Suprapubic skin (tissue), 4 donors: ENCODE measurements at regions not wholly inside any gene's neighbourhood (a gene's known extent, or its start where the extent isn't known, plus 50 kb on each side); places are given as distances from the start of the nearest gene placed in this dataset.
A peak's percentile ranks its signal among the peaks of the same experiment; 100 is the strongest.

ENCODE experiments used
- DNase-seq, 2 donors: peaks; one replicate each; pipeline ENCODE4 v3.0.0-alpha.2; 2019; ENCODE audit warnings: low spot score in 2 of 2
- H3K27ac ChIP-seq: fragments of 200-600 bp; sonication (generic); one replicate; pipeline ENCODE4 v1.5.1; 2019
- H3K27me3 ChIP-seq: fragments of 200-600 bp; sonication (generic); one replicate; pipeline ENCODE4 v1.5.1; 2019
- H3K36me3 ChIP-seq: fragments of 200-600 bp; sonication (generic); one replicate; pipeline ENCODE4 v1.5.1; 2019
- H3K4me1 ChIP-seq: fragments of 200-600 bp; sonication (generic); one replicate; pipeline ENCODE4 v1.5.1; 2019
- H3K4me3 ChIP-seq: fragments of 200-600 bp; sonication (generic); one replicate; pipeline ENCODE4 v1.5.1; 2019; ENCODE audit warnings: mild to moderate bottlenecking
- H3K9me3 ChIP-seq: fragments of 200-600 bp; sonication (generic); one replicate; pipeline ENCODE4 v1.5.1; 2019
- EP300 ChIP-seq: sonication (generic); formaldehyde crosslinking; IDR thresholded peaks from one replicate; pipeline ENCODE4 v1.6.1; 2017; ENCODE audit warnings: antibody characterized with exemption
- POLR2A ChIP-seq, 2 donors: fragments of 450-650 bp; IDR thresholded peaks; one replicate each; pipeline ENCODE4 v1.6.1; 2017; ENCODE audit warnings: antibody characterized with exemption in 2 of 2, mild to moderate bottlenecking in 2 of 2, moderate library complexity in 2 of 2
- POLR2AphosphoS5 ChIP-seq, 3 donors: sonication (generic); formaldehyde crosslinking; IDR thresholded peaks; one replicate each; pipeline ENCODE4 v1.6.1; 2017; ENCODE audit warnings: antibody characterized with exemption in 3 of 3
- WGBS: methylation state at CpG from one replicate; pipeline ENCODE4 v1.1.5; 2018; 5-methylcytosine and 5-hydroxymethylcytosine counted together
- TF ChIP-seq, protein P1 (sequence below), 2 donors: fragments of 200-600 bp in 1 of 2; fragments of 450-650 bp in 1 of 2; sonication (generic) in 1 of 2; IDR thresholded peaks; one replicate each; pipeline ENCODE4 v1.5.1; 2016 to 2019; ENCODE audit warnings: antibody characterized with exemption in 2 of 2, mild to moderate bottlenecking in 1 of 2, moderate library complexity in 1 of 2

DNA sequence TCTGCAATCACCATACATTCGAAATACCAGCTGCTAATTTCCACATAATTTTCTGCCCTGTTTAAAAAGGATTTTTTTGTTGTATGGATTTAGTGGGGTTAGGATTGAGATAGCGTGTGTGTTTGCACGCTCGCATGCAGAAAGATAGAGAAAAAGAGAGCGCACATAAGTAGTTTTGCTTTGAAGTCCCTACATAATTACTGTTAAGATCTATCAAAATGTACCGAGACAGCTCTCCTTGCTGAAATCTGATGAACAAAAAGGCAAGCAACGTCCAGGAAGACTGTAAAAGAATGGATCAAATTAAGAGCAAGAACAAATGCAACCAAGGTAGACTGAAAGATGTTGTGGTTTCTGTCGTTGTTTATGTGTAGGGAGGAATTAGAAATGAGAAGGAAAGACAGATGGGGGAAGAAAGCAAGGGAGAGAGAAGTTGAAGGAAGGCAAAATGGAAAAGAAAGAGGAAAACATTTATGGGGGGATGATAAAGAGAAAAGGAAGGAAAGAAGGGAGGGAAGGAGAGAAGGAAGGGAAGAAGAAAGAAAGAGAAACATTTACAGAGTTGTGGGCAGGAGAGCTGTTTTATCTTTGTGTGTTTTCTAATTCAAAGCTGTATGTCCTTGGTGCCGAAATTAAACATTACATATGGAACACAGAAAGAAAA is 522.3 kb downstream of the MED13L start:
- WGBS: 79% methylated on average over 9 of the region's 9 CpGs
- no peaks in the 10 kb centered on the region for H3K9me3 ChIP-seq
- H3K36me3 ChIP-seq: no peaks in the 10 kb centered on the region
- no peak for DNase-seq
- TF ChIP-seq POLR2AphosphoS5 (IDR thresholded peaks at IDR 0.05) (no peak), POLR2A (IDR thresholded peaks at IDR 0.05) (no peak), EP300 (no peak)
- H3K27me3 ChIP-seq: peaks cover 11% of the 10 kb centered on the region
- no peak overlapping the region for H3K27ac ChIP-seq
- no peak overlapping the region for H3K4me3 ChIP-seq
- H3K4me1 ChIP-seq: peaks cover 4% of the 10 kb centered on the region

DNA sequence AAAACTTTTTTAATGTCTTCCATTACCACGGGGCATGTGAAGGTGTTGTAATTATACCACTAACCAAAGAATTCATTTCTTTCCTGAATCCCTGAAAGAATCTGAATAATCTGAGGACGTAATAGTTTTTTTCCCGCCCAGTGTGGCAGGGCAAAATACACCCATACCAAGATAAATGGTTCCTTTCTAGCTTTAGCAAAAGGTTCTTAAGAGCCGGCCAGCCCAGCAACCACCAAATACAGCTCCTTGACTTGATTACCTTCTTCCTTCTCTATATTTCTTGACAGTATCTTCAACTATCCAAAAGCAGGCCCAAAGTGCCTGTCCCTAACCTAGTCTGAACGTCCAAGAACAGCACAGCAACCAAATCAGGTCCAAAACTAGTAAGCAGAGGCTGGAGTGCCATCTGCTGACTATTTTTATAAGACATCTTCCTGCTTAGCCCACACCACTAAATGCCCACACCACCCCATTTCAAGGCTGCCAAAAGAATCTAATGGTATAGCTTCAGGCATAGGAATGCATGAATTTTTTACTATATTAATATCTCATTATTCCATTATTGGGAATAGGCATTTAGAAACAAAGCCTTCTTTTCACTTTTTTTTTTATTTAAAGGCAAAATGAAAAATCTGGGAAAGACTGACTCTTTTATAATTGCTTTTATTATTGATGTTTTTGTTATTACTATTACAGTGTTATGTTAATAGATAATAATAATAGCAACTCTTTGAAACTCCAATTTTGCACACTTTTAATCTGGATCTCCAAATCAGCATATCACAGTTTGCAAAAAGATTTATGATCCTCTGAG is 524.4 kb downstream of the MED13L start:
- WGBS: 56% methylated on average over 5 of the region's 5 CpGs
- Histone ChIP-seq H3K27me3 (peaks cover 11% of the 10 kb centered on the region), H3K27ac (no peak overlapping the region), H3K9me3 (no peaks in the 10 kb centered on the region), H3K4me3 (no peak overlapping the region), H3K4me1 (peaks cover 16% of the 10 kb centered on the region), H3K36me3 (no peaks in the 10 kb centered on the region)
- TF ChIP-seq, protein P1, sequence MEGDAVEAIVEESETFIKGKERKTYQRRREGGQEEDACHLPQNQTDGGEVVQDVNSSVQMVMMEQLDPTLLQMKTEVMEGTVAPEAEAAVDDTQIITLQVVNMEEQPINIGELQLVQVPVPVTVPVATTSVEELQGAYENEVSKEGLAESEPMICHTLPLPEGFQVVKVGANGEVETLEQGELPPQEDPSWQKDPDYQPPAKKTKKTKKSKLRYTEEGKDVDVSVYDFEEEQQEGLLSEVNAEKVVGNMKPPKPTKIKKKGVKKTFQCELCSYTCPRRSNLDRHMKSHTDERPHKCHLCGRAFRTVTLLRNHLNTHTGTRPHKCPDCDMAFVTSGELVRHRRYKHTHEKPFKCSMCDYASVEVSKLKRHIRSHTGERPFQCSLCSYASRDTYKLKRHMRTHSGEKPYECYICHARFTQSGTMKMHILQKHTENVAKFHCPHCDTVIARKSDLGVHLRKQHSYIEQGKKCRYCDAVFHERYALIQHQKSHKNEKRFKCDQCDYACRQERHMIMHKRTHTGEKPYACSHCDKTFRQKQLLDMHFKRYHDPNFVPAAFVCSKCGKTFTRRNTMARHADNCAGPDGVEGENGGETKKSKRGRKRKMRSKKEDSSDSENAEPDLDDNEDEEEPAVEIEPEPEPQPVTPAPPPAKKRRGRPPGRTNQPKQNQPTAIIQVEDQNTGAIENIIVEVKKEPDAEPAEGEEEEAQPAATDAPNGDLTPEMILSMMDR (IDR thresholded peaks at IDR 0.05): peak in 1 of 2 donors; percentile 51
- no peak for TF ChIP-seq EP300
- no peak for DNase-seq

DNA sequence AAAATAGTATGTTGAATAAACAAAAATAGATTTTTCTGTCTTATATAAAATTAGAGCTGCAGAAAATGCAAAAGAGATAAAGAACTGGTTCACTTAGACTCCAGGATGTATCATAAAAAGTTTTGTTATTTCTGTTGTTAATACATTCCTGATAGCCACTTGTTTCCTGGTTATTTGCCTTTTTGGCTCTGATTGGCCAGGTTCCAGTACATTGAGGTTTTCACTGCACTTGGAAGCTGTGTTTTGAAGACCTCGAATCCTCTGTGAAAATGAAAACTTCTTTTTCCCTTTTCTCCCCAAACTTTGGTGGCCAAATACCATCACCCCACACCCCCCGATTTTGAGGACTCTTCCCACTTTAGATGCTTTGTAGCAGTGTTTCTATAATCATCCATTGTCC is 525.3 kb downstream of the MED13L start:
- Histone ChIP-seq H3K36me3 (no peaks in the 10 kb centered on the region), H3K4me1 (peaks cover 16% of the 10 kb centered on the region), H3K27ac (no peak overlapping the region), H3K4me3 (no peak overlapping the region), H3K27me3 (peaks cover 6% of the 10 kb centered on the region), H3K9me3 (no peaks in the 10 kb centered on the region)
- DNase-seq: no peak
- TF ChIP-seq POLR2A (IDR thresholded peaks at IDR 0.05) (no peak), POLR2AphosphoS5 (IDR thresholded peaks at IDR 0.05) (no peak), EP300 (no peak)
- TF ChIP-seq, protein P1 (IDR thresholded peaks at IDR 0.05): no peak
- WGBS: 60% methylated on average over 2 of the region's 2 CpGs

DNA sequence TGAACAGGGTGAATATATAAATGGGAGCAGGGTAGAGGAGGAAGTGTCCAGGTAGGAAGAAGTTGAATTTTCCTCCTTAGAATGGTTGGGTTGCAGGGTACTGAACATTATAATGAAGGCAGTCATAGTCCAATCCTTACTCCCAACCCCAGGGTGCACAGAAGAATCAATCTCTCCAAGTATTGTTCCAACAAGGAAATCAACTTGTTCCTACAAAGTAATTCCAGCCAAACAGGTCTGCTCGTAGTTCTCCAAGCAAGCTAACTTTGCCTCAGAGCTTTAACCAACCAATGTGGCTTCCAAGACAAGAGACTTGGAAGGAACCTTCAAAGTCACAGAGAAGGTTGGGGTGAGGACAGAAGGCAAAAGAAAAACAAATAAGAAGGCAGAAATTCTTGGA is 527.2 kb downstream of the MED13L start:
- WGBS: 71% methylated on average over 1 of the region's 1 CpG
- H3K27ac ChIP-seq: peak overlapping the region; percentile 19
- H3K9me3 ChIP-seq: no peaks in the 10 kb centered on the region
- no peak for DNase-seq
- TF ChIP-seq, protein P1 (IDR thresholded peaks at IDR 0.05): no peak
- TF ChIP-seq POLR2A (IDR thresholded peaks at IDR 0.05): no peak
- TF ChIP-seq EP300: no peak
- no peak for TF ChIP-seq POLR2AphosphoS5 (IDR thresholded peaks at IDR 0.05)
- peaks cover 16% of the 10 kb centered on the region for H3K4me1 ChIP-seq
- H3K27me3 ChIP-seq: no peaks in the 10 kb centered on the region
- no peaks in the 10 kb centered on the region for H3K36me3 ChIP-seq
- H3K4me3 ChIP-seq: no peak overlapping the region

DNA sequence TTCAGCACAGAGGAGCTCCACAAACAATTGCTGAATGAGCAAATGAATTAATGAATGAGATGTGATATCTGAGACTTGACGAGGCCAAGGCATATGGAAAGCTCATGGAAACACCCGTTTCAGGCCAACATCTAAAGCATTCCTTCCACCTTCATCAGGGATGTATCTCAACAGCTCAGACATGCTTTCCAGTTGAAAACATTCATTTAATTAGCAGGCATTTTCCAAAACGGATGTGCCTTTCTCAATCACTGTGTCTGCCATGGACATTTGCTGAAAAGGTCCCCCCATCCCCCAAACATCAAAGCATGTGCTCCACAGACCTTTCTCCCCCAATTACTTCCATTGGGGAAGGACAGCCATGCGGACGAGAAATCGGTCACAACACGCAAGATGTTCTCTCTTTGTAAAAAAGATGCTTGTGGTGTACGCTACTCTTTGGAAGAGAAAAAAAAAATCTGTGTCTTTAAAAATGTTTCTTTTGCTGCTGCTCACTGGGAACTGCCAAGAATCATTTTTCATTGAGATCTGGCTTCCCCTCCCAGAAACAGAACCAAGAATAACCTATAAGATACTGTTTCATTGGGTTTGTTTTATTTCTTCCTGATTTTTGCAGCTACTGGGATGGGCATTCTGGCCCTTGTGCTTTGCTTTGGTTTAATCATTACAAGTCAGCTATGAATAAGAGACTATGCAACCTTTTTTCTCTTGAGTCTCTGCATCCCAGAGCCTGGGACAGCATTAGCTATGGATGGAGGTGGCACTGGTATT is 528.2 kb downstream of the MED13L start:
- WGBS: 59% methylated on average over 8 of the region's 8 CpGs
- TF ChIP-seq, protein P1 (IDR thresholded peaks at IDR 0.05): no peak
- TF ChIP-seq EP300 (no peak), POLR2A (IDR thresholded peaks at IDR 0.05) (no peak), POLR2AphosphoS5 (IDR thresholded peaks at IDR 0.05) (no peak)
- DNase-seq: no peak

More for the DNA sequence above, 528.2 kb downstream of the MED13L start:
- Histone ChIP-seq H3K36me3 (no peaks in the 10 kb centered on the region), H3K4me1 (peaks cover 16% of the 10 kb centered on the region), H3K27ac (no peak overlapping the region), H3K9me3 (no peaks in the 10 kb centered on the region), H3K4me3 (no peak overlapping the region), H3K27me3 (no peaks in the 10 kb centered on the region)
